Fibroblast of skin of left quadriceps (primary cell): ENCODE measurements at regions not wholly inside any gene's neighbourhood (a gene's known extent, or its start where the extent isn't known, plus 50 kb on each side); places are given as distances from the start of the nearest gene placed in this dataset.
"Not testable (repeated sequence)": the region's sequence is repeated elsewhere in the genome, so short reads cannot be mapped to it uniquely, and the experiment has no call there.

ENCODE experiments used
- DNase-seq, 2 experiments: peaks; one replicate each; pipeline ENCODE4 v3.0.0-alpha.2; 2013; ENCODE audit warnings: low read depth in 2 of 2

- DNase-seq, result no peak
Measured at GRCh38 chr14:101634850-101635748, 73.8 kb downstream of the DIO3 start.

- no peak for DNase-seq
Measured at GRCh38 chr14:101635749-101636560, 74.7 kb downstream of the DIO3 start.

- DNase-seq, result no peak
Measured at GRCh38 chr14:101639241-101639833, 78.0 kb downstream of the DIO3 start.

- DNase-seq, result no peak
Measured at GRCh38 chr14:101643651-101644050, 82.4 kb downstream of the DIO3 start.

- no peak for DNase-seq
Measured at GRCh38 chr14:101654051-101654450, 92.8 kb downstream of the DIO3 start.

- no peak for DNase-seq
Measured at GRCh38 chr14:101657372-101657771, 96.1 kb downstream of the DIO3 start.

GRCh38 chr14:101665478-101666078 is 95.9 kb upstream of the PPP2R5C start:
- DNase-seq, result no peak

- no peak for DNase-seq
Measured at GRCh38 chr14:101666264-101666663, 95.2 kb upstream of the PPP2R5C start.

GRCh38 chr14:101669629-101670028 is 91.9 kb upstream of the PPP2R5C start:
- no peak for DNase-seq

- DNase-seq, result no peak
Measured at GRCh38 chr14:101673873-101674272, 87.6 kb upstream of the PPP2R5C start.

- not testable (repeated sequence) for DNase-seq
Measured at GRCh38 chr14:101675835-101676234, 85.7 kb upstream of the PPP2R5C start.

GRCh38 chr14:101677912-101678327 is 83.6 kb upstream of the PPP2R5C start:
- DNase-seq, result not testable (repeated sequence)

GRCh38 chr14:101681795-101682194 is 79.7 kb upstream of the PPP2R5C start:
- DNase-seq, result no peak

GRCh38 chr14:101683365-101683764 is 78.1 kb upstream of the PPP2R5C start:
- DNase-seq, result no peak

GRCh38 chr14:101687756-101688546 is 73.6 kb upstream of the PPP2R5C start:
- no peak for DNase-seq

GRCh38 chr14:101689039-101689501 is 72.4 kb upstream of the PPP2R5C start:
- DNase-seq, result no peak

GRCh38 chr14:101689966-101690365 is 71.5 kb upstream of the PPP2R5C start:
- DNase-seq, result not testable (repeated sequence)

- DNase-seq, result no peak
Measured at GRCh38 chr14:101695659-101696058, 65.8 kb upstream of the PPP2R5C start.

GRCh38 chr14:101704140-101704539 is 57.4 kb upstream of the PPP2R5C start:
- DNase-seq, result no peak

GRCh38 chr14:101705733-101706508 is 55.6 kb upstream of the PPP2R5C start:
- DNase-seq, result peak in 1 of 2 experiments; percentile 7
